GM19025 (cell line): ENCODE measurements at regions not wholly inside any gene's neighbourhood (a gene's known extent, or its start where the extent isn't known, plus 50 kb on each side); places are given as distances from the start of the nearest gene placed in this dataset.
A peak's percentile ranks its signal among the peaks of the same experiment; 100 is the strongest.

Experiments
- ATAC-seq: cut with Tn5 transposase; IDR thresholded peaks from one replicate; pipeline ENCODE4 v1.9.1; 2021; ENCODE audit warnings: mild to moderate bottlenecking, low read depth, moderate library complexity; ENCODE audit not compliant: unreplicated experiment

GRCh38 chr9:119789987-119790386 is 420.8 kb upstream of the BRINP1 start:
- ATAC-seq, result no peak

GRCh38 chr9:119788921-119789320 is 419.7 kb upstream of the BRINP1 start:
- ATAC-seq, result no peak

GRCh38 chr9:119781886-119782285 is 412.7 kb upstream of the BRINP1 start:
- no peak for ATAC-seq

DNA sequence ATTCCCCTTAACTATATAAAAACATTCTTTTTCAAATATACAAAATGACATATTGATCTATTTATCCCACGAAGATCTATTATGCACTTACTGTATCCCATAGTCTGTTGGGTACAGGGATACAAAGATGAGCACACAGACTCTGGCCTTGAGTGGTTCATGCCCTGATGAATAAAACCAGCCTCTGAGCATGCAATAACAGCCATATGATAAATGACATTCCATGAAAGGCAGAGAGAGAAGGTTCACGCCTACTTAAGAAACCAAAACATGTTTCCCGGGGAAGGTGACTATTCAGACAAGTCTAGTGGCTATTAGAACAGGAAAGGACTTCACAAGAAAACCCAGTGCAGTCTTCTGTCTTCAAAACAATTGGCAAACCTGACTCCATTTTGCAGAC is 406.2 kb upstream of the BRINP1 start:
- no peak for ATAC-seq

- ATAC-seq, result no peak
Measured at GRCh38 chr9:119773823-119774222, 404.6 kb upstream of the BRINP1 start.

DNA sequence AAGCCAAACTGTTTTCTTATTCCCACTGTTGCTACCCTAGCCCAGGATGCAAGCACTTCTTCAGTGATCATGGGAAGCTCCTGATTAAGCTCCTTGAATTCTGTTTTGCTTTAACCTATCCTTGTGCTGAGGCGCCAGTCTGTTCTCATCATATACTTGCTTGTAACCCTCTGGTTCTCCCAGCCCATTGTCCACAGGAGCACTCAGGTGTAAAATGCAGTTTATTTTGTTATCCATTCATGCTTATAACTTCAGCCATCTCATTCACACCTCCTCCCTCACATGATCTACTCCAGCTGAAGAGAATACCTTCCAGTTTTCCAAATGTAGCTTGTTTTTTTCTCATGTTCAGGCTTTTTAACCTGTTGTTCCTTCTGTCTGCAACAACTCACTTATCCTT is 402.1 kb upstream of the BRINP1 start:
- no peak for ATAC-seq

DNA sequence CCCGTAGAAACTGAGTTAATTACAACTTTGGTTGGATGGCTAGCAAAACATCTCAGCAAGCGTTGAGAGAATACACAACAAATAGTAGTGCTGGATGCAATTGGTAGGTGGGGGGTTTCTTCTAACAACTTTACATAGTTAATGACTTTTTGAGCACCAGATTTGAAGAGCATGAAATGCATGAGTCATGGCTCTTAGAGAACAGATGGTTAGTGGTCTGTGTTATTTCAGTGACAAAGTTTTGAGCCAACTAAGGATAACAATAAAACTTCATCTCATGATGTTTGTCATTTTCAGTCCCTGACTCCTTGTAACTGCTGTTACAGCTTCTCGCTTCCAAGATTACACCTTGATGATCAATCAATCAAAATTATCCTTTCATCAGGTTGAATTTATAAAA is 399.0 kb upstream of the BRINP1 start:
- ATAC-seq, result no peak

- no peak for ATAC-seq
Measured at GRCh38 chr9:119765632-119766175, 396.5 kb upstream of the BRINP1 start.

- no peak for ATAC-seq
Measured at GRCh38 chr9:119763260-119763659, 394.0 kb upstream of the BRINP1 start.

- ATAC-seq, result no peak
Measured at GRCh38 chr9:119761812-119762211, 392.6 kb upstream of the BRINP1 start.

GRCh38 chr9:119758990-119759389 is 389.8 kb upstream of the BRINP1 start:
- no peak for ATAC-seq

- ATAC-seq, result no peak
Measured at GRCh38 chr9:119758241-119758640, 389.0 kb upstream of the BRINP1 start.

- ATAC-seq, result no peak
Measured at GRCh38 chr9:119739476-119739875, 370.2 kb upstream of the BRINP1 start.

DNA sequence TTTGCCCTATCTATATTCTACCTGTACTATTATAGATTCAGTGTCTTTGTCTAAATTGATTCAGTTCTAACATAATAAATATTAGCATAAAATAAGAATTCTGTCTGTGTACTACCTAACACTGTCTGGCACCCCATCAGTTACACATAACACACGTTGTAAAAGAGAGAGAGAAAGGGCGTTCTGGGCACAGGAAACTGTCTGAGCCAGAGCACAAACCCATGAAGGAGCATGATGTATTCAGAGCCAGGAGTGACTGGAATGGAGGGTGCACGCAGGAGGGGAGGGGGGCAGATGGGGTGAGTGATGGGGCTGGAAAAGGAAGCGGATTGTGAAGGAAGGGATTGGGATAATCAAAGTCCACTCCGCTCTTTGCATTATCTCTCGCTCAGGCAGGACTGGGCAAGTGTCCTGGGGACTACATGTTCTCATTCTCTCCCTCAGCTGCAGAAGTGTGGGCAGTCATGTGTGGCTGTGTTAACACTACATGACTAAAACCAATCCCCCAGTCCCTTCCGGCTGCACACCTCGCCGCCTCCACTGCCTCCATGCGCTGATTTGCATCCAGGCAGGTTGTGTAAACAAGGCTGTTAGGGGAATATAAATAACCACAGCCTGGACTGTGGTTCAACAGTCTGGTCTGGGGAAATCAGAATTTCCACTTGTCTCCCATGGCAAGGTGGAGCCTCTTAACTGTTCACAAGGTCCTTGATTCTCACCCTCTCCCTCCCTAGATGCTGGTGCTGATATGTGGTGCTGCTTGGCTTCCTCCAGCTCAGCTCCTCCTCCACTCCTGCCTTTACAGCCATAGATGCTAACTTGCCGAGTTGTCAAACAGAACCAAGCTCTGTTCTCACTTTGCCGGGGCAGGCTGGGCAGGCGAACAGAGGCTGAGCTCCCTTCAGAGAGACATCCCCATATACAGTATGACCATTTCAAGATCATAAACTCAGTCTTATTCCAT is 367.5 kb upstream of the BRINP1 start:
- peak; percentile 96 for ATAC-seq

GRCh38 chr9:119727988-119728387 is 358.8 kb upstream of the BRINP1 start:
- no peak for ATAC-seq

DNA sequence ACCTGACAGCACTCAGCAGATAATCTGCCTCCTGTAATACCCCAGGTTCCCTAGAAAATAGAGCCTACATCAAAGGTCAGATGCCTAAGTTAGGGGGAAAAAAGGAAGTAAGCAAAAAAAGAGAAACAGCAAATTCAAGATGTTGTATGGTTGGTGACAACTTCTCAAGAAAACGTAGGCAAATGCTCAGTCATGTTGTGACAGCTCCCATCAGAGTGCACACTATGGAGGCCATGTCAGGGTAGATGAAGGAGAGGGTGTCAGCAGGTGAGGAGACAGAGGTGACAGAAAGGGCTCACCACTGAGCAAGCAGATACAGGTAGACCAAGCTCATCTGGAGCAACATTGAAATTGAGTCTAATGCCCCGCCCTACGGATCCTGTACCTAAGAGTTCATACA is 356.8 kb upstream of the BRINP1 start:
- no peak for ATAC-seq

DNA sequence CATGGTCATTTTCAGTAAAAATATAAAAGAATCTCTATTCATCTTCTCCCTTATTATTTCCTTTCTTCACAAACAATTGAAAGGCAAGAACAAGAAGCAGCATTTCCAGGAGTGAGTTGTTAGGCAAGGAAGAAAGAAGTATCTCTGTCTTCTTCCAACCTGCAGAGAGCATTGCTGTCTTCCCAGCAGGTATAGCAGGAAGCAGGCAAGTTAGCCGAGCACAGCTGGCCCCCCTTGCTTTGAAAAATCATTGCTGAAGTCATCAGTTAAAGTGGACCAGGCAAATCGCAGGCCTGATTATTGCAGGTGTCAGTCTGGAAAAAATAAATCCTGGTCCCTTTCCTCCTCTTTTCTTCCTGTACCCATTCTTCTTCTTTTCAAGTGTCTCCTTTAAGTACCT is 353.1 kb upstream of the BRINP1 start:
- ATAC-seq, result no peak

- ATAC-seq, result no peak
Measured at GRCh38 chr9:119712325-119712724, 343.1 kb upstream of the BRINP1 start.

GRCh38 chr9:119709431-119709830 is 340.2 kb upstream of the BRINP1 start:
- no peak for ATAC-seq

DNA sequence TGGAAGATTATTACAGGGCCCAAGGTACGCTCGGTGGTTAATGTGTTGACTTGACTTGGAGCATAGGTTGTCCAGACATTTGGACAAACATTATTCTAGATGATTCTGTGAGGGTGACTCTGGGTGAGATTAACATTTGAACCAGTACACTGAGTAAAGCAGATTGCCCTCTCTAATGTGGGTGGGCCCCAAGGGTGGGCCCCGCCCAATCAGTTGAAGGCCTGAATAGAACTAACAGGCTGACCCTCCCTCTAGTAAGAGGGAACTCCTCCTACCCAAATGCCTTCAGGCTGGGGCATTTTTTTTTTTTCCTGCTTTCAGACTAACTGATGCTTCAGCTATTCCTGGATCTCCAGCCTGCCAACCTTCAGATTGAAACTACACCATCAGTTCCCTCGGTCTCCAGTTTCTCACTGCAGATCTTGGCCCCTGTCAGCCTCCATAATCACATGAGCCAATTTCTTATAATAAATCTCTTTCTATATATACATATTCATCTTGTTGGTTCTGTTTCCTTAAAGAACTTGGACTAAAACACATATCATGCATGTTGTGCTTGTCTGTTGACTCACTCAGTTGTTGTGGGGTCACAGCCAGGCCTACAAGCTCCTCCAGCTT is 338.1 kb upstream of the BRINP1 start:
- ATAC-seq, result no peak

GRCh38 chr9:119701651-119702050 is 332.4 kb upstream of the BRINP1 start:
- ATAC-seq, result no peak

- no peak for ATAC-seq
Measured at GRCh38 chr9:119698535-119698934, 329.3 kb upstream of the BRINP1 start.
